GM23338 (cell line): ENCODE measurements at regions not wholly inside any gene's neighbourhood (a gene's known extent, or its start where the extent isn't known, plus 50 kb on each side); places are given as distances from the start of the nearest gene placed in this dataset.

Experiments
- ATAC-seq: fragments of 200-7000 bp; cut with Tn5 transposase; 3 replicates; pipeline ENCODE4 v1.9.1; 2020
- DNase-seq: peaks from one replicate; pipeline ENCODE4 v3.0.0-alpha.2; 2015; ENCODE audit warnings: low spot score
- H2AFZ ChIP-seq: fragments of 200-600 bp; sonication (generic); 2 replicates; pipeline ENCODE4 v1.8.0; 2016; ENCODE audit warnings: antibody characterized with exemption, mild to moderate bottlenecking, moderate library complexity
- H3F3A ChIP-seq: fragments of 200-600 bp; sonication (generic); replicated peaks from 2 replicates; pipeline ENCODE4 v1.8.0; 2017; ENCODE audit warnings: antibody characterized with exemption, mixed run types, low read depth
- H3K27ac ChIP-seq: fragments of 200-600 bp; sonication (generic); 2 replicates; pipeline ENCODE4 v1.6.1; 2016; ENCODE audit warnings: low read depth
- H3K27me3 ChIP-seq: fragments of 200-600 bp; sonication (generic); 2 replicates; pipeline ENCODE4 v1.8.0; 2016; ENCODE audit warnings: mild to moderate bottlenecking, mixed run types, moderate library complexity; ENCODE audit not compliant: insufficient read depth
- H3K36me3 ChIP-seq: fragments of 200-600 bp; sonication (generic); 2 replicates; pipeline ENCODE4 v1.8.0; 2016; ENCODE audit warnings: mild to moderate bottlenecking; ENCODE audit not compliant: insufficient read depth
- H3K4me1 ChIP-seq: fragments of 200-600 bp; sonication (generic); 2 replicates; pipeline ENCODE4 v1.8.0; 2016; ENCODE audit warnings: mild to moderate bottlenecking, moderate library complexity; ENCODE audit not compliant: insufficient read depth
- H3K4me2 ChIP-seq: fragments of 200-600 bp; sonication (generic); 2 replicates; pipeline ENCODE4 v1.7.1; 2017; ENCODE audit warnings: mixed run types
- H3K4me3 ChIP-seq: fragments of 200-600 bp; sonication (generic); 2 replicates; pipeline ENCODE4 v1.6.1; 2016; ENCODE audit warnings: mixed run types
- H3K79me2 ChIP-seq: fragments of 200-600 bp; sonication (generic); replicated peaks from 2 replicates; pipeline ENCODE4 v1.8.0; 2017; ENCODE audit warnings: mild to moderate bottlenecking; ENCODE audit not compliant: insufficient read depth
- H3K9me2 ChIP-seq: fragments of 200-600 bp; sonication (generic); 2 replicates; pipeline ENCODE4 v1.8.0; 2017; ENCODE audit not compliant: insufficient read depth
- H4K20me1 ChIP-seq: fragments of 200-600 bp; sonication (generic); replicated peaks from 2 replicates; pipeline ENCODE4 v1.8.0; 2017; ENCODE audit warnings: mild to moderate bottlenecking; ENCODE audit not compliant: insufficient read depth
- H3K27ac Mint-ChIP-seq: 2 replicates; pipeline ENCODE4 v1.8.0; 2020; ENCODE audit warnings: inconsistent platforms, mild to moderate bottlenecking, moderate library complexity, mixed read lengths
- H3K27me3 Mint-ChIP-seq: 3 replicates; pipeline ENCODE4 v1.8.0; 2022; ENCODE audit warnings: low read depth, mild to moderate bottlenecking, moderate library complexity, mixed read lengths, inconsistent platforms; ENCODE audit not compliant: insufficient read depth, poor library complexity
- H3K36me3 Mint-ChIP-seq: 3 replicates; pipeline ENCODE4 v1.8.0; 2021; ENCODE audit warnings: low read depth, mild to moderate bottlenecking, inconsistent platforms, moderate library complexity, mixed read lengths
- H3K4me1 Mint-ChIP-seq: 3 replicates; pipeline ENCODE4 v1.8.0; 2020; ENCODE audit warnings: mild to moderate bottlenecking, inconsistent platforms, mixed read lengths
- H3K4me3 Mint-ChIP-seq: 3 replicates; pipeline ENCODE4 v1.8.0; 2021; ENCODE audit warnings: moderate library complexity, mild to moderate bottlenecking, inconsistent platforms, mixed read lengths
- H3K9me3 Mint-ChIP-seq: 3 replicates; pipeline ENCODE4 v1.8.0; 2020; ENCODE audit warnings: moderate library complexity, mild to moderate bottlenecking, inconsistent platforms, mixed read lengths
- CREB1 ChIP-seq: fragments of 250-450 bp; sonication (Bioruptor Pico); IDR thresholded peaks from 2 replicates; pipeline ENCODE4 v1.5.0; 2020; ENCODE audit warnings: low read depth, mild to moderate bottlenecking, moderate library complexity
- CTCF ChIP-seq, 2 experiments: fragments of 200-600 bp in 1 of 2; sonication (generic) in 1 of 2; conservative IDR thresholded peaks; 2 replicates each; pipeline versions ENCODE4 v1.5.1 to v1.6.1; 2016 to 2017; ENCODE audit warnings: antibody characterized with exemption in 2 of 2, low read depth in 2 of 2, mild to moderate bottlenecking in 2 of 2, moderate library complexity in 1 of 2
- ETS1 ChIP-seq: IDR thresholded peaks from 2 replicates; pipeline ENCODE4 v1.6.1; 2016; ENCODE audit warnings: antibody characterized with exemption
- EZH2 ChIP-seq: fragments of 200-600 bp; sonication (generic); IDR thresholded peaks from one replicate; pipeline ENCODE4 v1.8.0; 2017; ENCODE audit warnings: antibody characterized with exemption, mild to moderate bottlenecking, low read depth; ENCODE audit not compliant: unreplicated experiment
- EZH2phosphoT487 ChIP-seq: fragments of 200-600 bp; sonication (generic); IDR thresholded peaks from one replicate; pipeline ENCODE4 v1.8.1; 2018; ENCODE audit warnings: antibody characterized with exemption; ENCODE audit not compliant: unreplicated experiment
- JUNB ChIP-seq: IDR thresholded peaks from one replicate; pipeline ENCODE4 v1.6.1; 2016; ENCODE audit warnings: antibody characterized with exemption; ENCODE audit not compliant: unreplicated experiment
- NANOG ChIP-seq: IDR thresholded peaks from 2 replicates; pipeline ENCODE4 v1.6.1; 2016; ENCODE audit warnings: antibody characterized with exemption, borderline replicate concordance
- POLR2AphosphoS5 ChIP-seq: IDR thresholded peaks from 2 replicates; pipeline ENCODE4 v1.6.1; 2016; ENCODE audit warnings: antibody characterized with exemption, low read depth
- REST ChIP-seq: IDR thresholded peaks from one replicate; pipeline ENCODE4 v1.6.1; 2018; ENCODE audit warnings: antibody characterized with exemption; ENCODE audit not compliant: unreplicated experiment
- STAT1 ChIP-seq: IDR thresholded peaks from one replicate; pipeline ENCODE4 v1.6.1; 2016; ENCODE audit warnings: antibody characterized with exemption; ENCODE audit not compliant: unreplicated experiment
- ZNF114 ChIP-seq: fragments of 250-450 bp; sonication (Bioruptor Pico); IDR thresholded peaks from 2 replicates; pipeline ENCODE4 v1.5.0; 2020; ENCODE audit warnings: mild to moderate bottlenecking, moderate library complexity
- ZNF331 ChIP-seq: fragments of 250-450 bp; sonication (Bioruptor Pico); IDR thresholded peaks from 2 replicates; pipeline ENCODE4 v1.5.0; 2020; ENCODE audit warnings: low read depth, mild to moderate bottlenecking, moderate library complexity
- ZNF462 ChIP-seq: fragments of 250-450 bp; sonication (Bioruptor Pico); IDR thresholded peaks from 2 replicates; pipeline ENCODE4 v1.5.0; 2020; ENCODE audit warnings: mild to moderate bottlenecking, moderate library complexity

- no peak overlapping the region for H2AFZ ChIP-seq
- no peaks in the 10 kb centered on the region for H3K27me3 Mint-ChIP-seq
- H3K9me3 Mint-ChIP-seq, result peaks cover 14% of the 10 kb centered on the region; the same call in 2 of the 3 replicates
- no peaks in the 10 kb centered on the region for H3K4me1 ChIP-seq
- H3K36me3 Mint-ChIP-seq, result no peaks in the 10 kb centered on the region
- no peaks in the 10 kb centered on the region for H3K36me3 ChIP-seq
- no peak overlapping the region for H3K4me3 ChIP-seq
- no peaks in the 10 kb centered on the region for H3K79me2 ChIP-seq
- no peak overlapping the region for H3K4me2 ChIP-seq
- H3K4me3 Mint-ChIP-seq, result no peak overlapping the region
- no peaks in the 10 kb centered on the region for H3K9me2 ChIP-seq
- no peaks in the 10 kb centered on the region for H3F3A ChIP-seq
- ATAC-seq, result no peak
- DNase-seq, result no peak
- no peaks in the 10 kb centered on the region for H4K20me1 ChIP-seq
- H3K4me1 Mint-ChIP-seq, result peaks cover 2% of the 10 kb centered on the region; the same call in 2 of the 3 replicates
- H3K27ac ChIP-seq, result no peak overlapping the region
- no peaks in the 10 kb centered on the region for H3K27me3 ChIP-seq
- H3K27ac Mint-ChIP-seq, result no peak overlapping the region
- TF ChIP-seq NANOG (no peak), ZNF331 (CRISPR knock-in tag) (no peak), POLR2AphosphoS5 (no peak), JUNB (no peak), ZNF114 (CRISPR knock-in tag) (no peak), CTCF (conservative IDR thresholded peaks at IDR 0.05; ENCODE audit: low read depth in 2 of 2) (no peak), EZH2 (no peak), EZH2phosphoT487 (no peak), STAT1 (no peak), ZNF462 (CRISPR knock-in tag) (no peak), REST (no peak), ETS1 (no peak), CREB1 (CRISPR knock-in tag) (no peak)
Measured at GRCh38 chr11:59271247-59271755, 58.6 kb upstream of the MPEG1 start.
